Activated T-cell treated with anti-CD3 and anti-CD28 coated beads for 48 hours (primary cell): ENCODE measurements at regions not wholly inside any gene's neighbourhood (a gene's known extent, or its start where the extent isn't known, plus 50 kb on each side); places are given as distances from the start of the nearest gene placed in this dataset.

Source experiments
- DNase-seq: peaks from one replicate; pipeline ENCODE4 v3.0.0-alpha.2; 2020; ENCODE audit warnings: low read depth

- no peak for DNase-seq
Measured at GRCh38 chr3:43951813-43952212, 261.1 kb downstream of the ABHD5 start.

- no peak for DNase-seq
Measured at GRCh38 chr3:43953380-43953779, 262.6 kb downstream of the ABHD5 start.

GRCh38 chr3:43953814-43954692, 263.3 kb downstream of the ABHD5 start:
- DNase-seq, result no peak

DNA sequence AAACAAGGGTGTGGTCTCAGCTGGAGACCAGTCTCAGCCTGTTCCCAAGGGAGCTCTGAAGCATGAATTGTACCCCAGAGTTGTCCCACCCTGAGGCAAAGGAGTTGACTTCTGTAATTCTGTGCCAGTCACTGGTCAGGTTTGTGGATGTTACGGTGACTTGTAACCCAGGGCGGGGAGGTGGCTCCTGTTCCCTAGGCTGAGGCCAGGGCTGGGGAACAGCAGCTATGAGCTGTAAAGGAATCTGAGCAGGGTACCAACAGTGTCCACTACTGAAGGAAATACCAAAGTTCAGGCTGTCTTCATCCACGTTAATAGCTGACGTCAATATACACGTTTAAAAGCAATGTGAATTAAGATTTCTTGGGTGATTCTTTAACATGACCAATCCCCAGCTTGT, 266.2 kb downstream of the ABHD5 start:
- DNase-seq, result no peak

DNA sequence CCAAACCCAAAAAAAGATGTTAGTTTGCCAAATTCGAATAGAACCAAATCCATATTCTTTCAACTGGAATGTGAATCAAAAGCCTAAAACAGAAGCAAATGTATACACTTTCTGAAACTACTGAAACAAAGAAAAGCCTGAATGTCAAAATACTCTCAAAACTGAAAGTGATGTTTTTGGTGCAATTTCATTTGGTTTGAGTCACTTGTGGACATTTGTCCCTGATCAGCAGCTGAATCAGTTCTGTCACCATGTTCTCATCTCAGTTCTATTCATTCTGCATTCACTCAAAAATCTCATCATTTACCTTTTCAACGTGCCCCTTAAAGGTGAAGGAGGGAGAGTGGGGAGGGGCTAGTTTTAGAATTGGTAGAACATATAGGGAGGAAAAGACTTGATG, 266.8 kb downstream of the ABHD5 start:
- no peak for DNase-seq

GRCh38 chr3:43958005-43958770, 267.4 kb downstream of the ABHD5 start:
- no peak for DNase-seq

- DNase-seq, result no peak
Measured at GRCh38 chr3:43958973-43959372, 268.2 kb downstream of the ABHD5 start.

GRCh38 chr3:43959498-43960447, 269.0 kb downstream of the ABHD5 start:
- no peak for DNase-seq

DNA sequence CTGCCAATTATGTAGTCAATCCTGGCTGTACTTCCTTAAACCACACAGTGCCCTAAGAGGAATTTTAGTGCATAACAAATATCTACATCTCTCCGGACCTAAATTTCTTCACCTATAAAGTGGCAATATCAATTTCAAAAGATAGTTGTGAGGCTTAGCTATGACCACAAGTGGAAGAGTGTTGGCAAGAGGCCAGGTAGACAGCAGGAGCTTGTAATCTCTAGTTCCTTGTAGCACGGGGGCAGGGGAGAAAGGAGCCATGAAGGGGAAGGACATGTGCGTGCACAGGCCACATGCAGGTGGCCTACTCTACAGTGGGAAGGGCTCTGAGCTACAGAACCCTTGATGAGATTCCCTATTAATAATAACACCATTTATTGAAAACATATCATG, 269.7 kb downstream of the ABHD5 start:
- no peak for DNase-seq

GRCh38 chr3:43962043-43962442, 271.3 kb downstream of the ABHD5 start:
- DNase-seq, result no peak

DNA sequence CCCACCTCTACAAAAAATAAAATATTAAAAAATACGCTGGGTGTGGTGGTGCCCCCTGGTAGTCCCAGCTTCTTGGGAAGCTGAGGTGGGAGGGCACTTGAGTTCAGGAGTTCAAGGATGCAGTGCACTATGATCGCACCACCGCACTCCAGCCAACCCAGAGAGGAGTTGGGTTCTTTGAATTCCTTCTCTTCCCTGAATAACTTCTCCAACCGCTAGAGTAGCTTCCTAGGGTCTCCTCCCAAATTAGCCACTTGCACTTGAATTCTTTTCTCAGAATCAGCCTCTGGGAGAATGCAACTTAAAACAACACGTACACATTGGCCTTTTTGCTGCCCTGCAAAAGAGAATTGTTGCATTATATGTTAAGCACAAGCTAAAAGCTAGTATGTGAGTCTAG, 272.5 kb downstream of the ABHD5 start:
- no peak for DNase-seq

GRCh38 chr3:43964640-43965039, 273.9 kb downstream of the ABHD5 start:
- DNase-seq, result no peak

- DNase-seq, result no peak
Measured at GRCh38 chr3:43965656-43966055, 274.9 kb downstream of the ABHD5 start.

DNA sequence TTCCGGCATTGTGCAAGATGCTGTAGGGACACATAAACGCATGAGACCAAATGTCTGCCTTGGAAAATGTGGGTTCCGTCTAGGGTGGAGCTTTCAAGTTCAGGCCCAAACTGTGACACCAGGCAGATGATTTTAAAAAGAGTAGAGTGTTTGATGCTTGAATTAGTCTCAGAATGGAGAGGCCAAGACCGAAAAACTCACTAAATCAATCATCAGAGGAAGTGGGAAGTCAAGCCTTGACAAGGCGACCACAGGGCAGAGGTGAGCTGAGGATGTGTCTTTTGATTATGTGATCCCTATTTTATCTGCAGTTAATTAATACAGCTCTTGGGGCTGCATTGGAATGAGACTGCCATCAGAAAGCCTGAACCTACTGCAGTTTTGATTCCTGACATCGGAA, 275.4 kb downstream of the ABHD5 start:
- no peak for DNase-seq

- no peak for DNase-seq
Measured at GRCh38 chr3:43966530-43966929, 275.2 kb upstream of the TOPAZ1 start.

DNA sequence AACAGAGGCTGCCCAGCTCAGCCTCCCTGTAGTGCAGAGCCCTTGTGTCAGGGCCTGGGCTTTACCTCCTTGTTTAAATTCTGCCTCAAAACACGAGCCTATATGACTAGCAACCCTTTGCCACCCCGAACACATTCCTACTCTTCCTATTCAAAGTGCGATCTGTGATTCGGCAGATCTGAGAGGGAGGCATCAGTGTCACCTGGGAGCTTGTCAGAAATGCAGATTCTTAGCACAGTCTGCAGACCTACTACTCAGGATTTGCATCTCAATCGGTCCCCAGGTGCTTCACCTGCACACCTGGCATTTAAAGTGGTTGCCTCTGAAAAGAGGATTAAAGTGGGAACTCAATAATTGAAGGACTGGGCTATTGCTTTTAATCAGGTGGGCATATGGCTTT, 273.2 kb upstream of the TOPAZ1 start:
- DNase-seq, result no peak

DNA sequence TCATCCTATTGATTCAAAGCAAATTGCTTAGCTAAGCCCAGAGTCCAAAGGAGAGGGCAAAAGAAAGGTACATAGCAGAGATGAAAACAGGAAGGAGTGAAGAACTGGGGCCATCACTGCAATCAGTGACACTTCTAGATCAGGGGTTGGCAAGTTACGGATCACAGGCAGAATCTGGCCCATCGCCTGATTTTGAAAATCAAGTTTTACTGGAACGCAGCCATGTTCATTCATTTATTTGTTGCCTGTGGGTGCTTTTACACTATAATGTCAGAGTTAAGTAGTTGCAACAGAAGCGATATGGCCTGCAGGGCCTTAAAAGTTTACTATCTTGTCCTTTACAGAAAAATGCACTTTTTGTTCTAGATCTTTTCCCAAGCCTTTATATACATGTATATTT, 271.7 kb upstream of the TOPAZ1 start:
- no peak for DNase-seq

- DNase-seq, result no peak
Measured at GRCh38 chr3:43970351-43970750, 271.3 kb upstream of the TOPAZ1 start.

- no peak for DNase-seq
Measured at GRCh38 chr3:43970920-43971319, 270.8 kb upstream of the TOPAZ1 start.

DNA sequence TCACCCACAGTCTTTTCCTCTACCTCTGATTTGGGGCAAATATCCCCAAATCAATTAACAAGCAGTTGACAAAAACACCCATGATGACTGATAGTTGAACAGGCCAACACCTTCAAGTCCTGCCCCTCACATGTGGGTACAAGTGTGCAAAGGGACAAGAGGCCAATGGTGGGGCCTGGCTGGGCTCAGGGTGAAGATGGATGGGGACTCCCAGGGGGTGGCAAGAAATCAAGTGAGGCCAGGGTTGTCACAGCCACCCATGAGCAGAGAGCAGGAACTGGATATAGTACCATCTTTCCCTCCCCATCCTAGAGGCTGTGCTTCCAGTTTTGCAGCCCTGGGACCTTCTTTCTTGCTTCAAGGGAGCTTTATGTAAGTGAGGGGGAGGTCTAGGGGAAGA, 270.2 kb upstream of the TOPAZ1 start:
- DNase-seq, result no peak

DNA sequence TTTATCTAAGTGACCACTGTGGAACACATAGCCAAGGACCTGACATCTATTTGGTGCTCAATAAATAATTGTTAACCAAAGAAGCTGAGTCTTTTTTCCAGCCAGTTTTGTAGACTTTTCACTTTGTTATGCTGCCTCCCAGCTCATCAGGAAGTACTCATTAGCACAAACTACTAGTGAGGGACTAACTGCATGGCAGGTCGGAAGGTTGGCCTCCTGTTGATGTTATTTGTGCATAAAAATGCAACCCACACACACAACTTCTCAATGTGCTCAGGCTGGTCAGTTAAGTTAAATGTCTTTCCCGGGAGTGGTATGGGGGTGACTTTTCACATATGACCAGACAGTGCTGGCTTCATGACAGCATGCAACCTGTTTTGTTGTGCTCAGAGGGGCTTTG, 263.0 kb upstream of the TOPAZ1 start:
- no peak for DNase-seq

DNA sequence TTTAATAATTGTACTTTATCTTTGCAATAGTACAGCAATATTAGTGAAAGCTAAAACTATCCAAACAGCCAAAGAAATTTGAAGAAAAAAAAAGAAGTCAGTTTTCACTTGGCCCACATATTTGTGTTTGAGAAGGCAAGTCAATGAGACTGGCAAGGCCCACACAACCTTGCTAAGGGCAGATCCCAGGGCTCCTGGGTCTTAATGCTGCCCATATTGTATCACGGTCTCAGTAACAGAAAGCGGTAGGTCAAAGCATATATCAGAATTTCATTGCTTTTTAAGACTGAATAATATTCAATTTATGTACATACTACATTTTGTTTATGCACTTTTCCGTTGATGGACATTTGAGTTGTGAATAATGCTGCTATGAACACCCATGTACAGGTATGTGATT, 262.0 kb upstream of the TOPAZ1 start:
- no peak for DNase-seq
